GM18867 (cell line): ENCODE measurements at regions not wholly inside any gene's neighbourhood (a gene's known extent, or its start where the extent isn't known, plus 50 kb on each side); places are given as distances from the start of the nearest gene placed in this dataset.
"Not testable (repeated sequence)": the region's sequence is repeated elsewhere in the genome, so short reads cannot be mapped to it uniquely, and the experiment has no call there.

ENCODE experiments used
- ATAC-seq: cut with Tn5 transposase; IDR thresholded peaks from one replicate; pipeline ENCODE4 v1.9.1; 2021; ENCODE audit warnings: mild to moderate bottlenecking, moderate library complexity; ENCODE audit not compliant: unreplicated experiment

- no peak for ATAC-seq
Observed at GRCh38 chr7:65509368-65510186, 135.9 kb downstream of the ZNF92 start.

DNA sequence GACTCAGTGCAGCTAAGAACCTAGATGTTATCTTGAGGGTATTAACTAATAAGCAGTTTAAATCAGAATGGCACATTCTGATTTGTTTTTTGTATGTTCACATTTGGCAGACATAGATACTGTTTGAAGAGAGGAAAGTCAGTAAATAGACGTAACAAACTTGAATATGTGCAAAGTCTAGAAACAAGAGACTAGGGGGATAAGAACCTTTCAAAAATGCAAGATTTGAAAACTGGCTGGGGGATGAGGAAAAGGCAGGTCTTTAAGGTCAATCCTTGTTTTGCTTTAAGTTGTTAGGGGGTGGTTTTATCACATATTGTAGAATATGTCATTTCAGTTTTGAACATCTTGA is 136.5 kb downstream of the ZNF92 start:
- not testable (repeated sequence) for ATAC-seq

GRCh38 chr7:65519751-65520150 is 146.1 kb downstream of the ZNF92 start:
- ATAC-seq = not testable (repeated sequence)

DNA sequence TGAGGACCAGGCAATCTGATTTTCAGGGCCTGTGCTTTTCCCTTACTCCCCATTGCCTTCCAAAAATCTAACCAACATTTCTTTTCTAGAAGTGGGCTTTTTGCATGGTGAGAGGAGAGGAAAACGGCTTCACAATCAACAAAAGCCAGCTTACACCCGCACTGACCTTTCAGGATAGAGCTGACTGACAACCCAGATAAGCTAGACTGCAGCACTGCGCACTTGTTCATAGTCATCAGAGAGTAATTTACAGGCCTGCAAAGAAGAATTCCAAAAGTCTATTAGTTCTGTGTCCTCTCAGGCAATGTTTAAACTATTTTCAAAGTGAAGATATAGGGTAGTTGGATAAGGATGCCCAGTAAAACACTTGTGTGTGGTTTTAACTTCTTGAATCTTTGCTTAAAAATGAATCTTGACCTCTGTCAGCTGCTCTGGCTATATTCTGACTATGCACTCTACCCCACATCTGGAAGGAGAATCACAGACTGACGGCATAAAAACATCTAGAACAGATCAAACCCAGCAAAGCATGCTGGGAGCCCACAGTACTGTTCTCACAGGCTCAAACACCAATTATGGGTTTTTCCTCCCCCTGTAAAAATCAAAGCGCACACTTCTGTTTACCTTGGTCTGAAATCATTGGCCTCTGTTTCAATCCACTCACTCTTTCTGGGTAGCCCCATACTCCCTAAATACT is 172.0 kb downstream of the ZNF92 start:
- not testable (repeated sequence) for ATAC-seq

- ATAC-seq = not testable (repeated sequence)
Observed at GRCh38 chr7:65549589-65550443, 176.2 kb downstream of the ZNF92 start.

DNA sequence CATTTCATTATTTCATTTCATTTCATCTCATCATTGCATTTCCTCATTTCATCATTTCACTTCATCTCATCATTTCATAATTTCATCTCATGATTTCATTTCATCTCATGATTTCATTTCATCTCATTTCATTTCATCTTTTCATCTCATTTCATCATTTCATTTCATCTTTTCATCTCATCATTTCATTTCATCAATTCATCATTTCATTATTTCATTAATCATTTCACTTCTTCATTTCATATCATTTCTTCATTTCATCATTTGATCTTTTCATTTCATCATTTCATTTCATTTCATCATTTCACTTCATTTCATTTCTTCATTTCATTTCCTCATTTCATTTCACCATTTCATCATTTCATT is 176.8 kb downstream of the ZNF92 start:
- ATAC-seq = not testable (repeated sequence)

GRCh38 chr7:65551042-65551441 is 177.4 kb downstream of the ZNF92 start:
- ATAC-seq = not testable (repeated sequence)

DNA sequence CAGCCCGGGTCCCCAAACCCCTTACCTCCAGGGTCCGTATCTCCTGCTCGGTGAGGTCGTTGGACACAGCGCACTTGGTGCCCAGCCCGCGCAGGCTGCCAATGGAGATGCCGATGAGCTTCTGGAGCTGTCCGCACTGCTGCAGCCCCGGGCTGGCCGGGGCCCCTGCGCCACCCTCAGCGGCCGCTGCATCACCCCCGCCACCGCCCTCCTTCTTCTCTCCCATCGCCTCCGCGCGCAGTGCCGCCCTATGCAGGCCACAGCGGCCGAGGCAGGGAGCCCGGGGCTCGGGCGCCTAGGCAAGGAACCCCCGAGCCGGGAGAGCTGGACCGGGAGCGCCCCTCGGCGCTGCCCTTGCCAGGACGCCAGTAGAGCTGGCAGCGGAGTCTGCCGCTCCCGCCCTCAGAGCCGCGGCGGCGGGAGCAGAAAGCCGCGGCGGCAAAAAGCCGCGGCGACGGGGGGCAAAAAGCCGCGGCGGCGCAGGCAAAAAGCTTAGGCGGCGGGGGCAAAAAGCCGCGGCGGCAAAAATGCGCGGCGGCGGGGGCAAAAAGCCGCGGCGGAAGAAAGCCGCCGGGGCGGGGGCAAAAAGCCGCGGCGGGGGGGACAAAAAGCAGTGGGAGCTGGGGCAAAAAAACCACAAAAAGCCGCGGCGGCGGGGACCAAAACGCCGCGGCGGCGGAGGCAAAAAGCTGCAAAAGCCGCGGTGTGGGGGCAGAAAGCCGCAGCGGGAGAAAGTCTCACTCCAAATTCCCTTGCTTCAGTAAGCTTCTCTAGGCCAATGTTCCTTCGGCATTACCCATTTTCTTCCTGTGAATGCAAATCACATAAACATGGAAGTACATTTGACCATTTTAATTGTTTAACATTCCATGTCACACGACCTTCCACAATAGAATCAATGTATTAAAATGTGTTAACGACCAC is 181.2 kb downstream of the ZNF92 start:
- ATAC-seq = not testable (repeated sequence)

DNA sequence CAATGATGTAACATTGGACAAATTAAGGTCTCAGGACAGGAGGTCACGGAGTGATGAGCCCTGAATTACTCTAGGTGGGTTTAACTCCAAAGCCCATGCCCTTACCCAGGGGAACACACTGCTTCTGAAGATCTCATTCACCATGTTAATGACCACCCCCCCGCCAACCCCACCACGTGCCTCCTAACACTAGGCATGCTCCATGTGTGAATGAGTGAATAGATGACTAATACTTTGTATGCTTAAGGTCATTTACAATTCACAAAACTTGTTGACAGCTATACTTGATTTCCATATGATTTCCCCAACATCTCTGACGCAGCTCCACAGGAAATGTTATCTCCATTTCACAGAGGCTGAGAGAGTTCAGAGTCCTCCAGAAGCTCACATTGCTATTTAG is 184.9 kb downstream of the ZNF92 start:
- not testable (repeated sequence) for ATAC-seq

GRCh38 chr7:65561786-65562372 is 188.2 kb downstream of the ZNF92 start:
- ATAC-seq = not testable (repeated sequence)

DNA sequence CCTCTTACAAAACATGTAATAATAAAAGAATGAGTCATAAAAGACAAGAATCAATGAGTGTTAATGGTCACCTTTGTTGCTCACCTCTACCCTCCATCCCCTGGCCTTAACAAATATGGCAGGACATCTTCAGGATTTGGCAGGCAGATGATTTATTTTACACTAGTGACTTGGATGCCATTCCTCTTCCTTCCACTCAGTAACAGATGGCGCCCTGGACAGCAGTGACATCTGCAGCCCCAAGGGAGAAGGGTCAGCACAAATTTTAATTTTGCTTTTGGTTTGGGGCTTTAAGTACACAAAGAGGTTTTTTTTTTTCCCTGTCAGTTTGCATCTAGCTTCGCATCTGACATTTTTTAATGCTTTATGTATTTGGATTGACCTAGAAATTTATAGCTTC is 188.9 kb downstream of the ZNF92 start:
- ATAC-seq = peak; percentile 92

GRCh38 chr7:65563333-65563732 is 189.7 kb downstream of the ZNF92 start:
- ATAC-seq = not testable (repeated sequence)

- ATAC-seq = not testable (repeated sequence)
Observed at GRCh38 chr7:65568226-65568625, 194.6 kb downstream of the ZNF92 start.

GRCh38 chr7:65570990-65571389 is 197.3 kb downstream of the ZNF92 start:
- ATAC-seq = not testable (repeated sequence)

- ATAC-seq = not testable (repeated sequence)
Observed at GRCh38 chr7:65572581-65572980, 198.9 kb downstream of the ZNF92 start.

DNA sequence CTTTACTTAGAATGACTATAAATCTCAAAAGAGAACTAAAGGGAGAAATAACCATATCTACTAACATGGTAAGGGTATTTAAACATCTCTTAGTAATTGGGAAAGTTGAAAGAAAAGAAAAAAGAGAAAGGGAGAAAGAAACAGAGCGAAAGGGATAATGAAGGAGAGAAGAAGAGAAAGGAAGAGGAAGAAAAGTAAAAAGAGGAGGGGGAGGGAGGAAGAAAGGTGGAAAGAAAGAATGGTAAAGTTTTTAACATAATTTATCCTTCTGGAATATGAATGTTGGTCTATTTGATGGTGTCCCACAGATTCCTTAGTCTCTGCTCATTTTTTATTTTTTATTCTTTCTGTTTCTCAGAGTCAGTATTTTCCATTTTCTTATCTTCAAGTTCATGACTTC is 202.7 kb downstream of the ZNF92 start:
- not testable (repeated sequence) for ATAC-seq

GRCh38 chr7:65582518-65583119 is 209.0 kb downstream of the ZNF92 start:
- ATAC-seq = not testable (repeated sequence)

DNA sequence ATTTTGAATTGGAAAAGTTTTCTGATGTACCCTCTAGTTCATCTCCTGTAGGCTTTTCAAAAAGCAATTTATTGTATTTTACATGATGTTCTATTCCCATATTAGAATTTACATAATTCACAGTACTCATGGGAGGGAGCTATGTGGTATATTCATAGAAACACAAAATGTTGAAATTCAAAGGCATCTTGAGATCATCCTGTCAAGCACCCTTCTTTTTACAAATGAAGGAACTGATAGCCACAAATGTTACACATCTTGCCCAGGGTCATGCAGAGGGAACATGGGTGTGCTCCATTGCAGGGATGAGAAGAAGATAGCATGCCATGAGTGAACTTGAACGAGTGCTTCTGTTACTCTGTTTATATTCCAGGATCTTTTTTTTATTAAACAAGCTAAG is 228.8 kb downstream of the ZNF92 start:
- ATAC-seq = not testable (repeated sequence)

GRCh38 chr7:65609131-65609530 is 235.5 kb downstream of the ZNF92 start:
- no peak for ATAC-seq
